Astrocyte of the spinal cord (primary cell): ENCODE measurements at regions not wholly inside any gene's neighbourhood (a gene's known extent, or its start where the extent isn't known, plus 50 kb on each side); places are given as distances from the start of the nearest gene placed in this dataset.

Source experiments
- DNase-seq: peaks from one replicate; pipeline ENCODE4 v3.0.0; 2011; ENCODE audit warnings: low read depth, low spot score
- H3K4me3 ChIP-seq: 2 replicates; pipeline ENCODE4 v1.5.1; 2011; ENCODE audit warnings: low read depth, mild to moderate bottlenecking, low read length, moderate library complexity
- in situ Hi-C: cut with HindIII; loops from 2 replicates; pipeline ENCODE4 v1.10.0; 2017; ENCODE audit warnings: low sequenced_read_pairs
- TF ChIP-seq, protein P1 (sequence below): IDR thresholded peaks from 2 replicates; pipeline ENCODE4 v1.5.1; 2012; ENCODE audit warnings: low read depth, mild to moderate bottlenecking, low read length, inconsistent platforms

GRCh38 chr6:164166515-164166914 lies 752.0 kb downstream of the QKI start:
- DNase-seq: no peak
- in situ Hi-C loops: no loop called here
- TF ChIP-seq, protein P1, sequence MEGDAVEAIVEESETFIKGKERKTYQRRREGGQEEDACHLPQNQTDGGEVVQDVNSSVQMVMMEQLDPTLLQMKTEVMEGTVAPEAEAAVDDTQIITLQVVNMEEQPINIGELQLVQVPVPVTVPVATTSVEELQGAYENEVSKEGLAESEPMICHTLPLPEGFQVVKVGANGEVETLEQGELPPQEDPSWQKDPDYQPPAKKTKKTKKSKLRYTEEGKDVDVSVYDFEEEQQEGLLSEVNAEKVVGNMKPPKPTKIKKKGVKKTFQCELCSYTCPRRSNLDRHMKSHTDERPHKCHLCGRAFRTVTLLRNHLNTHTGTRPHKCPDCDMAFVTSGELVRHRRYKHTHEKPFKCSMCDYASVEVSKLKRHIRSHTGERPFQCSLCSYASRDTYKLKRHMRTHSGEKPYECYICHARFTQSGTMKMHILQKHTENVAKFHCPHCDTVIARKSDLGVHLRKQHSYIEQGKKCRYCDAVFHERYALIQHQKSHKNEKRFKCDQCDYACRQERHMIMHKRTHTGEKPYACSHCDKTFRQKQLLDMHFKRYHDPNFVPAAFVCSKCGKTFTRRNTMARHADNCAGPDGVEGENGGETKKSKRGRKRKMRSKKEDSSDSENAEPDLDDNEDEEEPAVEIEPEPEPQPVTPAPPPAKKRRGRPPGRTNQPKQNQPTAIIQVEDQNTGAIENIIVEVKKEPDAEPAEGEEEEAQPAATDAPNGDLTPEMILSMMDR: no peak
- no peak overlapping the region for H3K4me3 ChIP-seq

DNA sequence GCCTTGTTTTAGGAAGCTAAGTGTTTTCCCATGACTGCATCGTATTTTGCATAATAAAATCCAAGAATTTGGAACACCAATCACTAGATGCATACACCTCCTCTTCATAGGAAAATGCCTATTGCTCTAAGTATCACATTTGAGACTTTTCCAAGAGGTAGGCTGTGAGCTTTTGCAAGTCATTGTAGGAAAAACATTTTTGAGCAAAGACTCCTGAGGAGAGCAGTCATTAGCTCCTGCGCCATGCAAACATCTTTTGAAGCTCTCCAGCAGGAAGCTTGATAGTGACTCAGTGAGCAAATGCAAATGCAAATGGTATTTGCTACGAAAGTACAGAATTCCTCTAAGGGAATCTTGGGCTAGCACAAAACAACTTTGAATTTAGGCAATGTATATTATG lies 750.4 kb downstream of the QKI start:
- TF ChIP-seq, protein P1: no peak
- in situ Hi-C loops: no loop called here
- DNase-seq: peak; percentile 43
- no peak overlapping the region for H3K4me3 ChIP-seq

GRCh38 chr6:164163239-164163638 lies 748.7 kb downstream of the QKI start:
- TF ChIP-seq, protein P1: no peak
- in situ Hi-C loops: no loop called here
- no peak overlapping the region for H3K4me3 ChIP-seq
- no peak for DNase-seq

DNA sequence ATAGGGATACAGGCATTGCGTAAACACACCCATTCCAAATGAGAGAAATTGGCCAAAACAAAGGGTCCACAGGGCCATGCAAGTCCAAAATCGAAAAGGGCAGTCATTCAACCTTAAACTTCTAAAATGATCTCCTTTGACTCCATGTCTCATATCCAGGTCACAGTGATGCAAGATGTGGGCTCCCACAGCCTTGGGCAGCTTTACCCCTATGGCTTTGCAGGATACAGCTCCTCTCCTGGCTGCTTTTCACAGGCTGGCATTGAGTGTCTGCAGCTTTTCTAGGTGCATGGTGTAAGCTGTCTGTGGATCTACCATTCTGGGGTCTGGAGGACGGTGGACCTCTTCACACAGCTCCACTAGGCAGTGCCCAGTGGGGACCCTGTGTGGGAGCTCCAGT lies 744.5 kb downstream of the QKI start:
- H3K4me3 ChIP-seq: no peak overlapping the region
- in situ Hi-C loops: no loop called here

DNA sequence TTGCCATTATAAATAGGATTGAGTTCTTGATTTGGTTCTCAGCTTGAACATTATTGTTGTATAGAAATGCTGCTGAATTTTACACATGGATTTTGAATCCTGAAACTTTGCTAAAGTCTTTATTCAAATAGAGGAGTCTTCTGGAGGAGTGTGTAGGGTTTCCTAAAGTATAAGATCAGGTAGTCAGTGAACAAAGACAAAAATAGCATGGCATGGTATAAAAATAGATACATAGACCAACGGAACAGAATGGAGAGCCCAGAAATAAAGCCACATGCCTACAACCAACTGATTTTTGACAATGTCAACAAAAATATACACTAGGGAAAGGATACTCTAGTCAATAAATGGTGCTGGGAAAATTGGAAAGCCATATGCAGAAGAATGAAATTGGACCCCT lies 740.1 kb downstream of the QKI start:
- H3K4me3 ChIP-seq: no peak overlapping the region
- in situ Hi-C loops: no loop called here
- TF ChIP-seq, protein P1: no peak
- DNase-seq: no peak

More for the DNA sequence above, 744.5 kb downstream of the QKI start:
- TF ChIP-seq, protein P1: no peak
- no peak for DNase-seq

- H3K4me3 ChIP-seq: no peak overlapping the region
- TF ChIP-seq, protein P1: no peak
- in situ Hi-C loops: no loop called here
- DNase-seq: no peak
Observed at GRCh38 chr6:164152611-164153010, 738.1 kb downstream of the QKI start.
